Stimulated activated CD8-positive, alpha-beta memory T cell treated with anti-CD3 and anti-CD28 coated beads, Interleukin-15, amount 100 ng/mL, for 48 hours (primary cell): ENCODE measurements at regions not wholly inside any gene's neighbourhood (a gene's known extent, or its start where the extent isn't known, plus 50 kb on each side); places are given as distances from the start of the nearest gene placed in this dataset.
"Not testable (repeated sequence)": the region's sequence is repeated elsewhere in the genome, so short reads cannot be mapped to it uniquely, and the experiment has no call there.

Source experiments
- DNase-seq, 2 donors: peaks; one replicate each; pipeline ENCODE4 v3.0.0-alpha.2; 2020; ENCODE audit warnings: low read depth in 2 of 2

DNA sequence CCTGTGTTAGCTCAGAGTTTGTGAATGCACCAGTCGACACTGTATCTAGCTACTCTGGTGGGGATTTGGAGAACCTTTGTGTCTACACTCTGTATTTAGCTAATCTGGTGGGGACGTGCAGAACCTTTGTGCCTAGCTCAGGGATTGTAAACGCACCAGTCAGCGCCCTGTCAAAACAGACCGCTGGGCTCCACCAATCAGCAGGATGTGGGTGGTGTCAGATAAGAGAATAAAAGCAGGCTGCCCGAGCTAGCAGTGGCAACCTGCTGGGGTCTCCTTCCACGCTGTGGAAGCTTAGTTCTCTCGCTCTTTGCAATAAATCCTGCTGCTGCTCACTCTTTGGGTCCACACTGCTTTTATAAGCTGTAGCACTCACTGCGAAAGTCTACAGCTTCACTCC is 324.2 kb downstream of the RAD51AP2 start:
- DNase-seq: no peak

DNA sequence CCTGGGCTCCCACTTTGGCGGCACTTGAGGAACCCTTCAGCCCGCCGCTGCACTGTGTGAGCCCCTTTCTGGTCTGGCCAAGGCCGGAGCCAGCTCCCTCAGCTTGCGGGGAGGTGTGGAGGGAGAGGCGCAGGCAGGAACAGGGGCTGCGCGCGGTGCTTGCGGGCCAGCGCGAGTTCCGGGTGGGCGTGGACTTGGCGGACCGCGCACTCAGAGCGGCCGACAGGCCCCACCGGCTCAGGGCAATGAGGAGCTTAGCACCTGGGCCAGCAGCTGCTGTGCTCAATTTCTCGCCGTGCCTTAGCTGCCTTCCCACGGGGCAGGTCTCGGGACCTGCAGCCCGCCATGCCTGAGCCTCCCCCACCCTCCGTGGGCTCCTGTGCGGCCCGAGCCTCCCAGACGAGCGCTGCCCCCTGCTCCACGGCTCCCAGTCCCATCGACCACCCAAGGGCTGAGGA is 324.8 kb downstream of the RAD51AP2 start:
- not testable (repeated sequence) for DNase-seq

DNA sequence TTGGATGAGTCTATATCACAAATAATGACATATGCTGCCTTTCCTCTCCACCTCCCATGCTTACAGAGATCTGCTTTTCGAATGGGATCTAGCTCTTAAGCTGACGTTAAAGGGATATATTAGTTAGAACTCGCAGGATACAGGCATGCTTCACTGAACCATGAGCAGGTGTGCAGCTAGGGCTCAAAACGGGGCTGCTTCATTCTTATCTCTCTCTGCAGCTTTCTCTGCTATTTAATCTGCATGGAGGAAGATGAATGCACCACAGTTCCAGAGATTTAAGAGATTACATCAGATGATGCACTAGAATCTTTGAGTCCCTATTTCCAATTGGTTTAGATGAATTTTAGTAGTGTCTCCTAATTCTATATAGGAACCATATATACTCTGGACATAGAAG is 327.0 kb downstream of the RAD51AP2 start:
- no peak for DNase-seq

- no peak for DNase-seq
Measured at GRCh38 chr2:17190527-17190926, 327.7 kb downstream of the RAD51AP2 start.

GRCh38 chr2:17188721-17189120 is 329.5 kb downstream of the RAD51AP2 start:
- no peak for DNase-seq

DNA sequence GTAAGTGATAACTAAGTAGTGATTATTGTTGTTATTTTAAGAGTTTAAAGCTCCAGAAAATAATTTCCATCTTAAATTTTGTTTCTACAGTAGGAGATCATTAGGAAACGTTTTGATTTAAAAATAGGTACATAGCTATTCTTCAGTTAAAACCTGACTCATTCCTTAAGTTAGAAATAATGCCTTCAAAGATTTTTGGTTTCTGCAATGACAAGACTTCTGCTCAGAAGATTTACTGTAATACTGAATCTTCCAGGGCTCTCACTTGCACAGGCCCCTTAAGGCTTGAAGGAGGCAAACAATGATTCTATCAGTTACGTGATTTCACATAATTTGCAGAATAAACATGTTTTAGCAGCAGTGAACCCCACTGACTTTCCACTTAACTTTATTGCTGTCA is 333.7 kb downstream of the RAD51AP2 start:
- no peak for DNase-seq

DNA sequence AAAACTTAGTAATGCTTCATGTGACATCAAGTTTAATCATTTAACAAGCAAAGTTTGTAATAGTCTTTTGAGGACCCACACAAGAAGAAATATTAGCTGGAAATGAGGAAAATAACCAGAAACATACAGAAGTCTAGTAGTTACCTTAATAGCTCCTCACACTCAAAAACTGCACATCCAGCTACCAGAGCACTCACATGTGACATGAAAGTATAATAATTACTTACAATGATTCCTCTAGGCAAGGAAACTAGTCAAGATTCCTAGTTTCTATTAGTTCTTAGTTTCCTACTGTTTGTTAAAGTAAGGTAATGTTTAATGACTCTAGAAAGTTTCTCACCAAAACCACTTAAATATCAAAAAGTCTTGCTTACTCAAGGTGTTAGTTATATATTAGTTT is 335.8 kb downstream of the RAD51AP2 start:
- no peak for DNase-seq

DNA sequence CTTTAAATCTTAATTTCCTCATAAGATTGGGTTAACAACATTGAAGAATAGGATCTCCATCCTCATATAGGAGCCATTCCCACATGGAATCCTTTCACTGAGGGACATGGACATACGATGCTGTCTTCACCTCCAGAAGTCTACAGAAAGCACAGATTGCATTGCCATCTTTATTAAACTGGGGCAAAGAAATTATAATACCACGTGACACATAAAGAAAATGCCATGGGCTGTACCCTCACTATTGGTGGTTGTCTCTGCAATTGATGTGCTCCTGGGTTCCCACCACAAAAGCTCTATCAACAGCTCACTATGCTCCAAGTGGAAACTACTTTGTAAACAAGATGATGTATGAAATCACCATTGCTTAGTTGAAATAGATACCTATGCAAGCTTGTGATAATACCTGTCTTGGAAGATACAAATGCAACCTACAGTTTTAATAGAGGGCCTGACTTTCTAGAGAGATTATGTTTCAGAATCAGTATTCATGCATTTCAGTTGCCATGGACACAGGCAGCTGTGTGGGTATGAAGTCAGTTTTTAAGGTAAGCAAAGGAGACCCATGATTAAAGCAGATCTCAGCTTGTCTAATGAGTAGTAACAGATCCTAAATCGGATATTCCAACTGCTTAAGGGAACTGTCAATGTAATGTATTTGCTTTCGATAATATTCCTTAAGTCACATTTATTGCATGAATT is 337.0 kb downstream of the RAD51AP2 start:
- no peak for DNase-seq

- DNase-seq: no peak
Measured at GRCh38 chr2:17179145-17179808, 339.0 kb downstream of the RAD51AP2 start.

DNA sequence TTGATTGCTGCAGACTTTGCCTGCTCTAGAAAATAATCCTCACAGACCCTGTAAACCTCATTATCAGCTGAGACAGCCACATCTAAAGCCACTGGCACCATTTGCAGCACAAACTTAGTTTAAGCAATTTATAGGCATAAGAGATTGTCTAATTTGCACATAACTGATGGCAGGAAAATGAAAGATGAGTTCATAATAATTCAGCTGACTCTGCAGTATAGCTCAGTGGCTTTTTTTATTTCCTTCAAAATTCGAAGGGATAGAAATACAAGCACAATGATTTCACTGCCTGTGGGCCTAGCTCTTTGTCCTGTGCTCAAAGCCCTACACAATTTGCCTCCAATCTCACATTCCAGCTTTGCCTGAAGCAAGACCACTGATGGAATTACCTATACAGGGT is 341.2 kb downstream of the RAD51AP2 start:
- DNase-seq: no peak

GRCh38 chr2:17171446-17172049 is 346.7 kb downstream of the RAD51AP2 start:
- no peak for DNase-seq

DNA sequence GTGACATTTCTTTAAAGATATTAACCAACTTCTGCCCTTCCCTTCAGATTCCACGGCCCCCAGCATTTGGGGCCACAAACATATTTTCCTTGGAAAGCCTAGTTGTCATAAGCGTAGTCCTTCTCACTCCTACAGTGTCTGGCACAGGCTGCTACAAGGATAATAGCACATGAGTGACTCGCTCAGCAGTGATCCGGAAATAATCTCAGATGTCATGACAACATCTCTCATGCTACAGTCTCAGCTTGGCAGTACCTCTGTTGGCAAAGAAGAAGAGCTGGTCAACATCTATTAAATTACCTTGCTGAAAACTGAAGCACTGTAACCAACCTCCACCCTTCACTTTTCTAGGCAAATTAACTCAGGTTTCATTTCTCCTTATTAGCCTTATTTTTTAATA is 351.7 kb downstream of the RAD51AP2 start:
- no peak for DNase-seq

DNA sequence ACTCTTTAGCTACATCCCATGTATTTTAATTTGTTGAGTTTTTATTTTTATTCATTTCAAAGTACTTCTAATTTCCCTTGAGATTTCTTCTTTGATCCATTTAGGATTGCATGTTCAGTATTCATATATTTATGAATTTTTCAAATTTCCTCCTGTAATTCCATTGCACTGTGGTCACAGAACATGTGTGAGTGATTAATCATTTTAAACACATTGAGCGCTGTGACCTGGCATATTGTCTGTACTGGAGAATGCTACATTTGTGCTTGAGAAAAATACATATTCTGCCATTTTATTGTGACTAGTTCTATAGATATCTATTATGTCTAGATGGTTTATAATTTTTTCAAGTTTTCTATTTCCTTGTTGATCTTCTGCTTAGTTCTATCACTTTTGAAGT is 353.7 kb downstream of the RAD51AP2 start:
- DNase-seq: no peak

DNA sequence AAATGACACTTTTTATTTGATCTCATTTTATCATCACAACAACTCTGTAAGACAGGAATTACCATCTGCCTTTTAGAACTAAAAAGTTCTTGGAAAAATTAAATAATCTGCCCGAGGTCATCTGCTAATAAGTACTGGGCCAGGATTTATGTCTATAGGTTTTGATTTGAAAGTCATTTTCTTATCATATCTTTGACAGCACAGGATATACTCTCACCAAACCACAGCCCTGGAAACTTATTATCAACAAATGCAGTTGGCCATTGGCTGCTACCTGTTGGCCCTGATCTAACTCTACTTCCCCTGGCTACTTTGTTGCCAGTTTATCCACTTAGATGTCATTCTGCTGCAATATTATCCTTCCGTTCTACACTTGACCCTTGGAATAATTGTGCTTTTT is 354.6 kb downstream of the RAD51AP2 start:
- DNase-seq: no peak

DNA sequence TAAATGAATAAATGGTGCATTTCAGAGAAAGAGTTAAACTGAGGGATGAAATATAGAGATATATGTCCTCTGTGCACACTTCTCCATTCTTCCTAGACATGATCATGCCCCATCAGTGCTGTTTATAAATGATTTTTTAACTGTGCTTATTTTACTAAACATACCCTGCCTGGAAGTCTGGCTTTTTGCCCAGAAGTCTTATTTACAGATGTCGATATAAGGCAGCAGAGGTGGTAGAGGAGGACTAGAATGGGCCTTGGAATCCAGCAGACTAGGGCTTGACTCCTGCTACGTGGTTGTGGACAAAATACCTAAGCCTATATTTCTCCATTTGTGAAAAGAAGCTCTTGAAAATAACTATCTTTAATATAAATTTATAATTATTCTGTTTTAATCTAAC is 355.5 kb downstream of the RAD51AP2 start:
- DNase-seq: no peak

DNA sequence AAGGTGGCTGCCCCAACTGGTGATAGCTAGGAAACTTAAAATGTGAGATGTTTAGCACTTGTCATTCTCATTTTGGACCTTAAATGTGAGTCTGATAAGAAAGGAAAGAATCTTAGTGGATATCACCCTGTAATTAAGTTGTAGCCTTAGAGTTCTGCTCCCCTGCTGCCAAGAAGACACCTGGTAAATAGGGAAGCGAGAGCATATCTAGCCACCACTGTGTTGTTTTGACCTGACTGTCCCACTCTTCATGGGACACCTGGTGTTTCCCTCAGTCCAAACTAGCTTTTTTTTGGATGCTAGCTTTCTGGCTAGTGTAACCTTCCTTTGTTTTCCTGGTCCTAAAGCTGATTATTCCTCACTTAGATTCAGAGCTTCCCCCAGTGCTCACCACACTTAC is 357.6 kb downstream of the RAD51AP2 start:
- DNase-seq: no peak

DNA sequence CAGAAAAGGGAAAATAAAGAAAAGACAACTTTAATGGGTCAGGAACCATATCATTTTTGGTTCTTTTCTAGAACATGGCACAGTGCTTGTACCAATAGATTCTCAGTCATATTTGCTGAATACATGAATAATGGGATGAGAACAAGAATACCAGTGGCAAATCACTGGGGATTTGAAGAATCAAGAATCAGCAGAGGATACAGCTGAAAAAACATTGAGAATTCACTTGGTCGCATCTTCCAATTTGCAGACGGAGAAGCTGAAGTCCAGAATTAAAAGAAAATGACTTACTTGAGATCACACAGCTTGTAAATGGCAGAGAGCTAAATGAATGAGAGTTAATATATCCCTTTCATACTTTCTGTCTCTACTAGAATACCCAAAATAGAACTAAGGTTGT is 362.2 kb downstream of the RAD51AP2 start:
- no peak for DNase-seq

GRCh38 chr2:17149945-17150344 is 368.3 kb downstream of the RAD51AP2 start:
- DNase-seq: no peak

- no peak for DNase-seq
Measured at GRCh38 chr2:17148407-17149145, 369.7 kb downstream of the RAD51AP2 start.

DNA sequence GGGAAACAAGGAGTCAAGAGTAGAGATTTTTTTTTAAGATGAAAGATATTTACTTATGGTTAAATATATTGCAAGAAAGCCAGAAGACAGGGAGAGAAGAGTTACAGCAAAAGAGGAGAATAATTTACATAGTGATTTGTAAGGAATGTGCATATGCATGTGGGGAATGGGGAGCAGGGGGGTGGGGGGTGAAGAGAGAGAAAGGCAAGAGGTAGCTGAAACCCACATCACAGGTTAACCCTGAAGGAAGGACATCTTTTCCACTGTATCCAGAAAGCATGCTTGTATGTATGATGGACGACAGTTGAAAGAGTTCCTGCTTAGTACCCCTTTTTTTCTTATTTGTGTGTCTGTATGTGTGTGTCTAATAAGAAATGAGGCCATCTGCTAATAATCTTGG is 371.9 kb downstream of the RAD51AP2 start:
- DNase-seq: no peak

DNA sequence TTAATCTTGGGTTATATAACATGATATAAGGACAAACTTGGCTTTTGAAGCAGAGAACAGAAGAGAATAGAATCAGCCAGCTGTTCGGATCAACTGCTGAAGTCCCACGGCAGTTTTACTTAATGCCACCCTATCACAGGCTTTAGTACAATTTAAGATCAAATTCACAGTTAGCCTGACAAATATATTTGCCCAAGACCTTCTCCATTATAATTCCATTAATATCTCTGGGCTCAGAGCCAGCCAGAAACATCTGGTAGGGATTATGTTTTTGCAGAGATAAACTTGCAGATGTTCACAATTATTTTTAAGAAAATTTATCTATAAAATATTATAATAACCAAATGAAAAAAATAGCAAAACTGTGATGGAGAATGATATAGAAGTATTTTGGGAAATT is 381.4 kb downstream of the RAD51AP2 start:
- no peak for DNase-seq

DNA sequence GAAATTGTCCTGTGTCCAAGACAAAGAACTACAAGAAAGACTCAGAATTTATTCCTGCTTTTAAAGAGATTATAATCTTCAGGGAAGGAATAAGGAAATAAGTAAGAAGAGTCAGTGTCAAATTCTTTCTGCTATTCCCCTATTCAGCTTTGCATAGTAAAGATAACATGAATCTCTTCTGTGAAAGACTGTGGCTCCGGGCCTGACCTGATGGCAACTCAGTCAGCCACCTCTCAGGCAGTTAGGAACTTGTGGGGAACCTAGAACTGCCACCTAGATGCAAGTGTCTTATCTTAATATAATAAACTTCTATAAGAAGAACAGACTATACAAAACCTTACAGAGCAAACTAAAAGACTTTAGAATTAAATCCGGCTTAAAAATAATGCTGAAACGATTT is 382.0 kb downstream of the RAD51AP2 start:
- DNase-seq: no peak

DNA sequence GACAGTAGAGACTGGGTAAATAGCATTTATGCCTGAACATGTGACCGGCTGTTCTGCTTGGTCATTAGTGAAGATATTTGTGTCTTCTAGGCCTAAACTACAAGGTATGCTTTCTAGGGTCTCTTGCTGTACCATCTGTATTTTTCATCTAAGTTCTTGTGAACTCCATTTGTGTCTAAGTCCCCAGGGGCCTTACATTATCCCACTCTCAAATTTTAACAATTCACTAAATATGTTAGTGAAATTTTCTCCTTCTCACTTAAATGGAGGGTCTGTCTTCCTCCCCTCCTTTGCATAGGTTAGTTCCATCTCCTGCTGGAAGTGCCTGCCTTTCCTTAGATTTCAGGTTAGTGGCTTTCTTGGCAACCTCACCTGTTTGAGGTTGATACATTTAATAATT is 382.6 kb downstream of the RAD51AP2 start:
- no peak for DNase-seq
